ENCODE measurements at regions not wholly inside any gene's neighbourhood (a gene's known extent, or its start where the extent isn't known, plus 50 kb on each side); places are given as distances from the start of the nearest gene placed in this dataset.

DNA sequence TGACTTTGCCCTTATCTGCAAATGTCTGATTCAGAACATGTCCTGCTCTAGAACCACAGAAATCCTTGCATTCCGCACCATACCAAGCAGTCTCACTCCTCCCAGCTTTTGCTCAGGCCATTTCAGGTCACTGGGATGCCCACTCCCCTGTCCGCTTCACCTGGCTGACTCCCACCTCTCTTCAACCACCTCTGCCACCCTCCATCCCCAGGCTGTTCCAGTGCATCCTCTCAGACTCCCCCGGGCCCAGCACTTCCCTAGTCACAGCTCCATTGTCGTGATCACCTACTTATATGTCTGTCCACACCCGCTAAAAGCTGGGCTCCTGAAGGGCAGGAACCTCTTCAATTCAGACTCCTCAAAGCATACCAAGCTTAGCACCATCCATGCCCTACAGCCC, 58.4 kb upstream of the CDH5 start:
- TF ChIP-seq, protein P1, sequence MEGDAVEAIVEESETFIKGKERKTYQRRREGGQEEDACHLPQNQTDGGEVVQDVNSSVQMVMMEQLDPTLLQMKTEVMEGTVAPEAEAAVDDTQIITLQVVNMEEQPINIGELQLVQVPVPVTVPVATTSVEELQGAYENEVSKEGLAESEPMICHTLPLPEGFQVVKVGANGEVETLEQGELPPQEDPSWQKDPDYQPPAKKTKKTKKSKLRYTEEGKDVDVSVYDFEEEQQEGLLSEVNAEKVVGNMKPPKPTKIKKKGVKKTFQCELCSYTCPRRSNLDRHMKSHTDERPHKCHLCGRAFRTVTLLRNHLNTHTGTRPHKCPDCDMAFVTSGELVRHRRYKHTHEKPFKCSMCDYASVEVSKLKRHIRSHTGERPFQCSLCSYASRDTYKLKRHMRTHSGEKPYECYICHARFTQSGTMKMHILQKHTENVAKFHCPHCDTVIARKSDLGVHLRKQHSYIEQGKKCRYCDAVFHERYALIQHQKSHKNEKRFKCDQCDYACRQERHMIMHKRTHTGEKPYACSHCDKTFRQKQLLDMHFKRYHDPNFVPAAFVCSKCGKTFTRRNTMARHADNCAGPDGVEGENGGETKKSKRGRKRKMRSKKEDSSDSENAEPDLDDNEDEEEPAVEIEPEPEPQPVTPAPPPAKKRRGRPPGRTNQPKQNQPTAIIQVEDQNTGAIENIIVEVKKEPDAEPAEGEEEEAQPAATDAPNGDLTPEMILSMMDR (conservative IDR thresholded peaks at IDR 0.05), result no peak
- Mint-ChIP-seq H3K9me3 (no peaks in the 10 kb centered on the region), H3K4me1 (no peaks in the 10 kb centered on the region), H3K27ac (no peak overlapping the region), H3K4me3 (no peak overlapping the region), H3K36me3 (ENCODE audit: low read depth) (no peaks in the 10 kb centered on the region), H3K27me3 (ENCODE audit: insufficient read depth) (peaks cover 13% of the 10 kb centered on the region)
- H3K27ac ChIP-seq (ENCODE audit: low read depth, low read length), result no peak overlapping the region
- H3K4me3 ChIP-seq (ENCODE audit: low read length), result no peak overlapping the region
- no peaks in the 10 kb centered on the region for H3K4me1 ChIP-seq (ENCODE audit: control insufficient read depth, insufficient read depth, low read length)
- H3K9me3 ChIP-seq (ENCODE audit: control insufficient read depth, low read length), result no peaks in the 10 kb centered on the region
- H3K9ac ChIP-seq (ENCODE audit: extremely low read depth, low read length, poor library complexity, severe bottlenecking), result no peak overlapping the region
- no peak for DNase-seq
- no peaks in the 10 kb centered on the region for H3K27me3 ChIP-seq (ENCODE audit: control insufficient read depth, insufficient read depth, low read length, poor library complexity, severe bottlenecking)
- WGBS, 2 experiments (ENCODE audit: insufficient coverage in 1 of 2, insufficient read length in 1 of 2), result 93 to 100% methylated on average over 2 to 5 of the region's 5 CpGs
- H3K36me3 ChIP-seq (ENCODE audit: control insufficient read depth, insufficient read depth, low read length), result no peaks in the 10 kb centered on the region

DNA sequence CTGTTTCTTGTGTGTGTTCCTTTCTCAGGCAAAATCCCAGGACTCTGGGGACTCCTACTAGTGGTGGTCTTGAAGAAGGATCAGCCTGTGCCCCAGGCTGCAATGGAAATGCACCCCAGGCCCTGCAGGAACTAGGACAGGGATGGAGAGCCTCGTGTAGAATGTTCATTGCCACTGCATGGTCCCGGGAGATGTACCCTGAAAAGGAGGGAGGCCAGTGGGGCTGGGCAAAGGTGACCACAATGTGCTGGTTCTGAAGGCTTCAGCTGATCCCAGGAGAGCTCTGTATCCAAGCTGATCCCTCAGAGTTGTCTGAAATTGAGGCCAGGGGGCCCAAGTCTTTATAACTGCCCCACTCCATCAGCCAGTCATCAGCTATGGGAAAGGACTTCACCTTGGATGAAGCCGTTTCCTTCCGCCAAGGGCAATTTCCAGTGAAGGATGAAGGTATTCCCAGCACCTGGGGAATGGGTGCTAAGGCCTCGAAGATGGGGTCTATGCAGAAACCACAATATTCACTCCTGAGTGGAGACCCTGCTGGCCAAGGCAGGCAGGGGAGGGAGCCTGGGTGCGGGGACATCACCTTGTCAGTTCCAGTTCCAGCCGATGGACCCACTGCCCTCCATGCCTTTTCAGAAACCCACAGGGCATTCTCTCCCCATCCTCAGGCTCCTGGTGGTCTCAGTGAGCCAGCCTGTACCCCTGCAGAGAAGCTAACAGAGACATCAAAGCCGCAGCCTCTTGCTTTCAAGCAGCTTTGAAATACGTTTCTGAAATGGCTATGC, 59.9 kb upstream of the CDH5 start:
- Histone ChIP-seq H3K4me3 (ENCODE audit: low read length) (no peak overlapping the region), H3K9ac (ENCODE audit: extremely low read depth, low read length, poor library complexity, severe bottlenecking) (no peak overlapping the region), H3K27ac (ENCODE audit: low read depth, low read length) (no peak overlapping the region), H3K9me3 (ENCODE audit: control insufficient read depth, low read length) (no peaks in the 10 kb centered on the region), H3K36me3 (ENCODE audit: control insufficient read depth, insufficient read depth, low read length) (no peaks in the 10 kb centered on the region), H3K4me1 (ENCODE audit: control insufficient read depth, insufficient read depth, low read length) (no peaks in the 10 kb centered on the region), H3K27me3 (ENCODE audit: control insufficient read depth, insufficient read depth, low read length, poor library complexity, severe bottlenecking) (no peaks in the 10 kb centered on the region)
- H3K36me3 Mint-ChIP-seq (ENCODE audit: low read depth), result no peaks in the 10 kb centered on the region
- H3K27me3 Mint-ChIP-seq (ENCODE audit: insufficient read depth), result peaks cover 13% of the 10 kb centered on the region
- H3K9me3 Mint-ChIP-seq, result no peaks in the 10 kb centered on the region
- TF ChIP-seq, protein P1 (conservative IDR thresholded peaks at IDR 0.05), result no peak
- 87 to 89% methylated on average over 9 of the region's 9 CpGs for WGBS, 2 experiments (ENCODE audit: insufficient coverage in 1 of 2, insufficient read length in 1 of 2)
- peak; percentile 21 for DNase-seq
- H3K27ac Mint-ChIP-seq, result no peak overlapping the region
- H3K4me3 Mint-ChIP-seq, result no peak overlapping the region
- no peaks in the 10 kb centered on the region for H3K4me1 Mint-ChIP-seq

DNA sequence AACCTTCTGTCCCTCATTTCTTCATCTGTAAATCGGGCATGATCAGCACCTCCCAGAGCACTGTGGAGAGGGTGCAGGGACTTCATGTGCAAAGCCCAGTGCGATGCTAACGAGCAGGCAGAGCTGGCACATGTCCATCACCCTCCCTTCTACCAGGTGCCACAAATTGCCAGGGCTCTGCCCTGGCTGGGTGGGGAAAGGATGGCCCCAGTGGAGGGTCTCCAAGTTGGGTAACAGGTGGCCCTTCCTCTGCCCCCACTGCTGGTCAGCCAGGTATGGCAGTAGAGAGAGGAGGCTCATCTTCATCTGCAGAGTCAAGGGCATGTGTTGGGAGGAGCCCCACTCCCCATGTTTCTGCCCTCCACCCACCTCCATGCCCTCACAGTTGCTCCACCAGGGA, 61.5 kb upstream of the CDH5 start:
- Mint-ChIP-seq H3K4me1 (no peaks in the 10 kb centered on the region), H3K36me3 (ENCODE audit: low read depth) (no peaks in the 10 kb centered on the region), H3K27me3 (ENCODE audit: insufficient read depth) (peaks cover 13% of the 10 kb centered on the region), H3K4me3 (no peak overlapping the region), H3K9me3 (no peaks in the 10 kb centered on the region), H3K27ac (no peak overlapping the region)
- H3K4me1 ChIP-seq (ENCODE audit: control insufficient read depth, insufficient read depth, low read length), result no peaks in the 10 kb centered on the region
- no peak overlapping the region for H3K4me3 ChIP-seq (ENCODE audit: low read length)
- no peaks in the 10 kb centered on the region for H3K27me3 ChIP-seq (ENCODE audit: control insufficient read depth, insufficient read depth, low read length, poor library complexity, severe bottlenecking)
- no peak overlapping the region for H3K9ac ChIP-seq (ENCODE audit: extremely low read depth, low read length, poor library complexity, severe bottlenecking)
- H3K27ac ChIP-seq (ENCODE audit: low read depth, low read length), result no peak overlapping the region
- peak; percentile 22 for DNase-seq
- 90% methylated on average over 2 to 3 of the region's 3 CpGs for WGBS, 2 experiments (ENCODE audit: insufficient coverage in 1 of 2, insufficient read length in 1 of 2)
- TF ChIP-seq, protein P1 (conservative IDR thresholded peaks at IDR 0.05), result no peak
- no peaks in the 10 kb centered on the region for H3K9me3 ChIP-seq (ENCODE audit: control insufficient read depth, low read length)
- no peaks in the 10 kb centered on the region for H3K36me3 ChIP-seq (ENCODE audit: control insufficient read depth, insufficient read depth, low read length)

All from endodermal cell (in vitro differentiated cells).